Stimulated activated CD4-positive, alpha-beta T cell treated with anti-CD3 and anti-CD28 coated beads, Interleukin-2, amount 100 ng/mL, for 4 hours (primary cell): ENCODE measurements at regions not wholly inside any gene's neighbourhood (a gene's known extent, or its start where the extent isn't known, plus 50 kb on each side); places are given as distances from the start of the nearest gene placed in this dataset.
"Not testable (repeated sequence)": the region's sequence is repeated elsewhere in the genome, so short reads cannot be mapped to it uniquely, and the experiment has no call there.

Source experiments
- DNase-seq: peaks from one replicate; pipeline ENCODE4 v3.0.0-alpha.2; 2020; ENCODE audit warnings: low read depth

DNA sequence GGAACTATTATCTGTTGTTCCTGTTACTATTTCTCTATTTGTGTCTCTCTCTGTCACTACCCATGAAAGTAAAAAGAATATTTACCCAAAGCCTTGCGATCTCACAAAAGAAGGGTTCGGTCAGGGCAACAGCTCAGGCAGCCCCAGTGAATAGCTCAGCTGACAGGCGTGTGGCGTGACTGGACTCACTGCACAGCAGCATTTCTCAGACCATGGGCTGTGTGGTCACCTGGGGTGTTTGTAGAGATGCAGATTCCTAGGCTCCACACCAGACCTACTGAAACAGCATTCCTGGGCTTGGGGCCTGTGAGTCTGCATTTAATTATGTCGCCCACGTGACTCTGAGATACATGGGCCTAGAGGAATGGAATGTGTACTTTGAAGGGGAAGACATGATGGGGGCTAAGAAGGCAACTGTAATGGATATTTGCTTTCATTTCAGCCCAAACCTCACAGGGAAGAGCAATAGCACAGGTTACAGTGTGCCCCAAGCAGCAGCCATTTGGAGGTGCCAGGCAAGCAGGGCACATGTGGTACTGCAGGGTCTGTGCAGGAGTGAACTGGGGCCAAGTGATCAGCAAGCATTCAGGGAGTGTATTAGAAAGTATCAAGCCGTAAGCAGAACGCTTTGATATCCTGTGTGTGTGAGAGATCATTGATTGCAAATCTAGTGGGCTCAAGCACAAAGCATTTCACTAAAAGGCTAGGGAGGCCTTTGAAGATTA, 90.4 kb upstream of the RBMS1 start:
- no peak for DNase-seq

- no peak for DNase-seq
These were observed 91.4 kb upstream of the RBMS1 start for GRCh38 chr2:160584972-160585494.

DNA sequence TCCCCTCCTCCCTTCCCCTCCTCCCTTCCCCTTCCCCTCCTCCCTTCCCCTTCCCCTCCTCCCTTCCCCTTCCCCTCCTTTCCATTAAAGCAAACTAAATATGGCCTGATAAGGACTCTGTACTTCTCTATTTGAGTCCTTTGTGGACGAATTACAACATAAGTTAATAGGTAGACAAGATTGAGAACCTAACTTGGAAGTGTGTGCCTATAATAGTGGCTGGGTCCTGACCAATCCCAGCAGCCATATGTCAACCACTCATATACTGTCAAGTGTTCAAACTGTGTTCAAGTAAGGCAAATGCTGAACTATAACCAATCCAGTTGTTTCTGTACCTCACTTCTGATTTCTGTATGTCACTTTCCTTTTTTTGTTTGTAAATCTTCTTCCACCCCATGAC, 97.1 kb upstream of the RBMS1 start:
- no peak for DNase-seq

- no peak for DNase-seq
These were observed 98.8 kb upstream of the RBMS1 start for GRCh38 chr2:160592401-160592800.

DNA sequence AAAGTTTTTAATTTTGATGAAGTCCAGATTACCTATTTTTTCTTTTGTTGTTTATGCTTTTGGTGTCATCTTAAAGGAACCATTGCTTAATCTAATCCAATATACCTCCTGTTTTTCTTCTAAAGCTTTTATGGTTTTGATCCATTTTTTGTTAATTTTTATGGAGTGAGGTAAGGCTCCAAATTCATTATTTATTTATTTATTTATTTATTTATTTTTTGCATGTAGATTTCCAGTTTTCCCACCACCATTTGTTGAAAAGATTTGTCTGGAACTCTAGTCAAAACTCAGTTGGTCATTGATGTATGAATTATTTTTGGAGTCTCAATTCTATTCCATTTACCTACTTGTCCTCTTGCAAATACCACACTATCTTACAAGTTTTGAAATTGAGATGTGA, 99.4 kb upstream of the RBMS1 start:
- no peak for DNase-seq

DNA sequence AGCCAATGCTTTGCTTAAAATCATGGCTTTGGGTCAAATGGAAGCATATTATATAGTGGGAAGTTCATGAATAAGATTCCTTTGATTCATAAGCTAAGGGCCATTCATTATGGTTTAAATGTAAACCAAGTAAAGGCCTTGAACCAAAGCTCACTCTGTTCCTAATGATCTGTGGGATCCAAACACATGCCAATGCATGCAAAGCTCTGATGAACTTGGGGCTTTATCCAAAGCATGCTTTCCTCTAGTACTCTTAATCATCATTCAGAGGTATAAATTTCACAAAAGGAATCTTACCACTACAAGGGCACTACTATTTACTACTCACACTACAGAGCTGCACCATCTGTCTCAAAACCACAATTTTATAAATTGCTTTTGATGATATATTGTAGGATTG, 102.8 kb upstream of the RBMS1 start:
- no peak for DNase-seq

- not testable (repeated sequence) for DNase-seq
These were observed 106.8 kb upstream of the RBMS1 start for GRCh38 chr2:160600437-160600836.

DNA sequence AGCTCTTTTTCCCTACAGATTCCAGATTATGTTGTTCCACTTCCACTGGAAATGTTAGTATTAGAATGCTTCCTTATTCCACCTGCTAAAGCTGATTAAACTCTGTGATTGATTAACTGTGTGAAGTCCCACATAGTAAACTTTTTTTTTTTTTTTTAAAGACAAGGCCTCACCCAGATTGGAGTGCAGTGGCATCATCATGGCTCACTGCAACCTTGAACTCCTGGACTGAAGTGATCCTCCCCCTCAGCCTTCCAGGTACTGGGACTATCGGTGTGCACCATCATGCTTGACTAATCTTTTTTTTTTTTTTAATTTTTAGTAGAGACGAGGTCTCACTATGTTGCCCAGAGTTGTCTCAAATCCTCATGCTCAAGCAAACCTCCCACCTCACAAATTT, 108.5 kb upstream of the RBMS1 start:
- DNase-seq: no peak

DNA sequence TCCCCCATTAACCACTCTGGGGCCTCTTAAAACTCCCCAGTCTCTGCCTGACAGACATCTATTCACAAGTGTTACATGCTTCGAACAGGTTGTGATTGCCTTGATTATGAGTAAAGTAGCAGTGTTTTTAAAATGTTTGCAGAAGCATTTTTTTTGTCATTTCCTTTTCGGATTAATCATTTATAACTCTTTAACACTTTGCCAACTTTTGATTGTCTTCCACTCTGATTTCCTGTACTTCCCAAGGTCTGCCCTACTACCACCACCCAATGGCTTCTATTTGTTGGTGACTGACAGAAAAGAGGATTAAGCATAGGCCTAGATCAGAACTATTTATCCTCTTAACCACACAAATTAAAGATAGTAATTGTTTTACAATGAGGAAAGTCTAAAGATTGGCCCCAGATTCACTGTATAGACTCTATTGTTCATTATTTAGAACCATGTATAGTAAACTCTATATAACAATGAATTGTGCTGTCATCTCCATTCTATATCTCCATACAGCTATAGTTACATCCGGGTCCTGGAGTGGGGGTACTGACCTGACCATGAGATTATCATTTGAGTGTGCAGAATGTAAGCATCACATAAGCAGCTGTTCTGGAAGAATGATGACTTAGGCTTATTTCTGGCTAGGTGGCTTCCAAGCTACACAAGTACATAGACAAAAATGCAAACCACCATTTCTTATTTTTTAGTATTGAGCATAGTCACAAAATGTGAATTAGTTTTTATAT, 110.3 kb upstream of the RBMS1 start:
- no peak for DNase-seq

GRCh38 chr2:160606341-160606740, 112.7 kb upstream of the RBMS1 start:
- DNase-seq: no peak

- DNase-seq: no peak
These were observed 115.0 kb upstream of the RBMS1 start for GRCh38 chr2:160608599-160608998.

- no peak for DNase-seq
These were observed 115.7 kb upstream of the RBMS1 start for GRCh38 chr2:160609346-160609745.

GRCh38 chr2:160610041-160610440, 116.4 kb upstream of the RBMS1 start:
- no peak for DNase-seq

- no peak for DNase-seq
These were observed 118.8 kb upstream of the RBMS1 start for GRCh38 chr2:160612266-160612856.

DNA sequence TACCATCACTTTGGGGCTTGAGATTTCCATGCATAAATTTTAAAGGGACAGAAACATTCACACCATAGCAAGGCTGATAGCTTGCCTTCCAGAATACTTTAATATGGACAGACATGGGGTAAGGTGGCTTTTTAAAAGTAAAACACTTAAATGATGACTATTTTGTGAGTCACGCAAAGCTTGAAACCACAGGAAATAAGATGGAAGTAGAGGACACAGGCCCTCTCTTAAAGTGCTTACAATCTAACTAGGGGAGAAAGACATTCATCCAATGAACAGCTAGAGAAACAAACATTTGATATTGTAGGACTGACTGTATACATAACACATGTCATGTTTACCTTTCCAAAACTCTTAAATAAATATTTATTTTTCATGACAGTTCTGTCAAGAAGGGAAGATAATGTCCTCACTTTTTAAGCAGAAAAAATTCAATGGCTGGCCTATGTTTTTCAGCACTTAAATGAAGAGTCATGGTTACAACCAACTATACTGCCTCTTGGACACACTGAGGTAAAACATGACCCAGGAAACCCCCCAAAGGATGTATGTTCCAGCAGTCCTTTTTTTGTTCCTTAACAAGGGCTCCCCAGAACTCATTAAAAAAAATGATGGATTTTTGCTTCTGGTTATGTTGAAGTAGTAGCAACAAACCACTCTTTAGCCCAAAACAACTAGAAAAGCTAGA, 120.0 kb upstream of the RBMS1 start:
- no peak for DNase-seq

- no peak for DNase-seq
These were observed 120.8 kb upstream of the RBMS1 start for GRCh38 chr2:160614391-160614790.

- DNase-seq: no peak
These were observed 122.1 kb upstream of the RBMS1 start for GRCh38 chr2:160615706-160616105.

DNA sequence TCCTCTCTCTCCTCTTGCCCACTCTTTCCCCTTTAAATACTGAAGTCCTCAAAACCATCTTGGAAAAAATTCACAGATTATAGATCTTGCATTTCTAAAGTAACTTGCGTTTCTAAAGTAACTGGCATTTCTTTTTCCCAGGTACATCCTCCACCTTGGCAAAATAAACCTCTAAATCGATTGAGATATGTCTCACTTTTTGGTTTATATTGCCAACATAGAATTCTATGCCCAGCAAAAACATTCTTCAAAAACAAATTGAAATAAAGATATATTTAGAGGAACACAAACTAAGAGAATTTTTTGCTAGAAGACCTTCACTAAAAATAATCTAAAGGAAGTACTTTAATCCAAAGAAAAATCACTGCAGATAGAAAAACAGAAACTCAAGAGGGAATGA, 122.5 kb upstream of the RBMS1 start:
- DNase-seq: no peak

DNA sequence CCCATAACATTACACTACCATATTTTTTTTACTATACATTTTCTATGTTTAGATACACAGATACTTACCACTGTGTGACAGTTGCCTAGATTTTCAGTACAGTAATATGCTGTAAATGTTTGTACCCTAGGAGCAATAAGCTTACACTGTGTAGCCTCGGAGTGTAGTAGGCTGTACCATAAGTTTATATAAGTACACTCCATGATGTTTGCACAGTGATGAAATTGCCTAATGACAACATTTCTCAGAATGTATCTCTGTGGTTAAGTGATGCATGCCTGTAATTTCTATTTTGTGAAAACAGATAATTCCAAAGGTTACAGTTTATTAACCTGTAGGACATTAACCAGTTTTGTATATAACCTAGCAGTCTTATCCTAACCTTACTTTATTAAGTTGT, 128.1 kb upstream of the RBMS1 start:
- DNase-seq: no peak

GRCh38 chr2:160628020-160628637, 134.5 kb upstream of the RBMS1 start:
- DNase-seq: not testable (repeated sequence)

DNA sequence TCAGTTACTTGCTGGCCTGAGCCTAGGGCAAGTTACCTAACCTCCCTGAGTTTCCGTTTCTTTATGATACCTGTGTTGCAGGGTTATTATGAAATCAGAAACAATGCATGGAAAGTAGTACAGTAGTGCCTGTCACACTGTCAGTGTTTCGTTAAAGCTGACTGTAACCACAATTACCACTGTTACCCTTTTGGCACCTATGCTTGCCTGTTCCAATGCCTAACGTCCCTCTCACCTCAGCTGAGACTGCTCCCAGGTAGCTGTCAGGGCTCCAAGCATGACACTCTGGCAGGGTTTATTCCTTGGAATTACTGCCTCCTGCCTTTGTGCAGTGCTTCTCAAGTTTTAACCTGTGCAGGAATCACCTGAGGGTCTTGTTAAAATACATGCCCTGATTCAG, 135.2 kb upstream of the RBMS1 start:
- no peak for DNase-seq
